HEK293 (cell line): ENCODE measurements at regions not wholly inside any gene's neighbourhood (a gene's known extent, or its start where the extent isn't known, plus 50 kb on each side); places are given as distances from the start of the nearest gene placed in this dataset.
"Not testable (repeated sequence)": the region's sequence is repeated elsewhere in the genome, so short reads cannot be mapped to it uniquely, and the experiment has no call there.

Experiments used
- CTCF ChIA-PET: fragments of 350-600 bp; formaldehyde crosslinking; extraction: SDS; loops from one replicate; lab custom pipeline; 2021; ENCODE audit warnings: antibody characterized with exemption; lab: Yijun Ruan, JAX
- POLR2A ChIA-PET: fragments of 300-600 bp; formaldehyde crosslinking; extraction: SDS; loops from one replicate; lab custom pipeline; 2020; ENCODE audit warnings: antibody characterized with exemption, inconsistent platforms; lab: Yijun Ruan, JAX
- H3K27ac ChIP-seq: fragments of 200-500 bp; sonication (Bioruptor generic); 2 replicates; pipeline ENCODE4 v1.5.1; 2014; ENCODE audit warnings: low read depth, low read length, control low read depth, inconsistent platforms; ENCODE audit errors: extremely low read depth
- H3K36me3 ChIP-seq, 2 experiments: fragments of 200-500 bp in 1 of 2; sonication (Bioruptor generic) in 1 of 2; 1 replicate in 1 of 2; 2 replicates in 1 of 2; pipeline ENCODE4 v1.5.1; 2014 to 2017; ENCODE audit warnings: inconsistent platforms in 2 of 2, low read length in 2 of 2; ENCODE audit not compliant: control insufficient read depth in 2 of 2, insufficient read depth in 1 of 2
- H3K4me1 ChIP-seq: fragments of 200-500 bp; sonication (Bioruptor generic); 2 replicates; pipeline ENCODE4 v1.5.1; 2014; ENCODE audit warnings: mild to moderate bottlenecking, low read length, inconsistent platforms; ENCODE audit not compliant: control insufficient read depth, insufficient read depth
- H3K4me3 ChIP-seq: 2 replicates; pipeline ENCODE4 v1.5.1; 2011; ENCODE audit warnings: low read depth, mild to moderate bottlenecking, control low read depth, low read length, moderate library complexity
- H3K9me3 ChIP-seq: fragments of 200-500 bp; sonication (Bioruptor generic); 2 replicates; pipeline ENCODE4 v1.5.1; 2014; ENCODE audit warnings: low read depth, low read length, inconsistent platforms; ENCODE audit not compliant: control insufficient read depth, insufficient read depth
- GLIS2 ChIP-seq: fragments of 450-650 bp; formaldehyde crosslinking; IDR thresholded peaks from 2 replicates; pipeline ENCODE4 v1.5.1; 2016; ENCODE audit warnings: missing biosample characterization, missing genetic modification characterization
- HIC1 ChIP-seq: fragments of 450-650 bp; formaldehyde crosslinking; IDR thresholded peaks from 2 replicates; pipeline ENCODE4 v1.5.1; 2016; ENCODE audit warnings: missing biosample characterization, missing genetic modification characterization
- KLF17 ChIP-seq: fragments of 450-650 bp; formaldehyde crosslinking; IDR thresholded peaks from 2 replicates; pipeline ENCODE4 v1.5.1; 2016; ENCODE audit warnings: missing biosample characterization, missing genetic modification characterization
- SCRT1 ChIP-seq: fragments of 450-650 bp; formaldehyde crosslinking; IDR thresholded peaks from 2 replicates; pipeline ENCODE4 v1.5.1; 2016; ENCODE audit warnings: missing biosample characterization, missing genetic modification characterization, borderline replicate concordance
- SCRT2 ChIP-seq: fragments of 450-650 bp; formaldehyde crosslinking; IDR thresholded peaks from 2 replicates; pipeline ENCODE4 v1.5.1; 2016; ENCODE audit warnings: missing biosample characterization, missing genetic modification characterization
- SETDB1 ChIP-seq: IDR thresholded peaks from one replicate; pipeline ENCODE4 v1.6.1; 2017; ENCODE audit warnings: mild to moderate bottlenecking, low read length, moderate library complexity, mixed read lengths; ENCODE audit not compliant: insufficient read length
- ZNF146 ChIP-seq: fragments of 450-650 bp; formaldehyde crosslinking; IDR thresholded peaks from 2 replicates; pipeline ENCODE4 v1.5.1; 2016; ENCODE audit warnings: missing biosample characterization, missing genetic modification characterization
- ZNF184 ChIP-seq: fragments of 450-650 bp; IDR thresholded peaks from 2 replicates; pipeline ENCODE4 v1.5.1; 2018; ENCODE audit warnings: missing biosample characterization, mild to moderate bottlenecking, missing genetic modification characterization
- ZNF26 ChIP-seq: fragments of 450-650 bp; formaldehyde crosslinking; IDR thresholded peaks from 2 replicates; pipeline ENCODE4 v1.5.1; 2016; ENCODE audit warnings: missing biosample characterization, missing genetic modification characterization
- ZNF449 ChIP-seq: fragments of 450-650 bp; formaldehyde crosslinking; IDR thresholded peaks from 2 replicates; pipeline ENCODE4 v1.5.1; 2017; ENCODE audit warnings: missing biosample characterization, mild to moderate bottlenecking, missing genetic modification characterization, moderate library complexity
- ZNF629 ChIP-seq: fragments of 450-650 bp; formaldehyde crosslinking; IDR thresholded peaks from 2 replicates; pipeline ENCODE4 v1.5.1; 2017; ENCODE audit warnings: missing biosample characterization, missing genetic modification characterization
- ZNF776 ChIP-seq: fragments of 450-650 bp; formaldehyde crosslinking; IDR thresholded peaks from 2 replicates; pipeline ENCODE4 v1.5.0; 2017; ENCODE audit warnings: missing biosample characterization, missing genetic modification characterization, borderline replicate concordance
- ZSCAN16 ChIP-seq: fragments of 450-650 bp; formaldehyde crosslinking; IDR thresholded peaks from 2 replicates; pipeline ENCODE4 v1.5.1; 2016; ENCODE audit warnings: missing biosample characterization, missing genetic modification characterization

GRCh38 chr1:31488528-31488927 is 75.5 kb downstream of the SERINC2 start (continued):
- TF ChIP-seq ZNF449 (tag by site-specific recombination) (no peak), KLF17 (no peak), ZSCAN16 (tag by site-specific recombination) (no peak), ZNF629 (peak; percentile 67), SETDB1 (no peak)

- H3K27ac ChIP-seq, H3K4me3 ChIP-seq: not testable (repeated sequence)
- CTCF ChIA-PET = interaction anchor here (0.5 to 0.9 kb wide), 2 partner anchors 60 to 153 kb away, joined by 3 to 7 read pairs; no protein-coding TSS in a partner anchor
Observed at GRCh38 chr1:31489575-31489974, 76.6 kb downstream of the SERINC2 start.

GRCh38 chr1:31490596-31490995 is 77.6 kb downstream of the SERINC2 start:
- H3K36me3 ChIP-seq, POLR2A ChIA-PET, H3K4me3 ChIP-seq, H3K9me3 ChIP-seq, CTCF ChIA-PET, H3K4me1 ChIP-seq, H3K27ac ChIP-seq: not testable (repeated sequence)

More at GRCh38 chr1:31489575-31489974, 76.6 kb downstream of the SERINC2 start:
- H3K9me3 ChIP-seq, H3K4me1 ChIP-seq, H3K36me3 ChIP-seq, POLR2A ChIA-PET: not testable (repeated sequence)
- peak; percentile 65 for TF ChIP-seq SETDB1

GRCh38 chr1:31495351-31495750 is 81.0 kb upstream of the TINAGL1 start:
- POLR2A ChIA-PET, H3K27ac ChIP-seq, H3K4me1 ChIP-seq, H3K36me3 ChIP-seq, H3K4me3 ChIP-seq, H3K9me3 ChIP-seq, CTCF ChIA-PET: not testable (repeated sequence)
- peak; percentile 97 for TF ChIP-seq ZNF146

GRCh38 chr1:31495770-31496169 is 80.5 kb upstream of the TINAGL1 start:
- CTCF ChIA-PET = not testable (repeated sequence)
- 0 out of 2 replicates have a peak, but pooled peaks have one; percentile 38 for TF ChIP-seq ZNF184 (tag by site-specific recombination)
- 0 out of 2 replicates have a peak, but pooled peaks have one; percentile 72 for TF ChIP-seq SCRT1
- peak; percentile 84 for TF ChIP-seq SCRT2

GRCh38 chr1:31497601-31498000 is 78.7 kb upstream of the TINAGL1 start:
- CTCF ChIA-PET = no interaction called here

More at GRCh38 chr1:31495770-31496169, 80.5 kb upstream of the TINAGL1 start:
- H3K27ac ChIP-seq, H3K9me3 ChIP-seq, POLR2A ChIA-PET, H3K4me1 ChIP-seq, H3K36me3 ChIP-seq, H3K4me3 ChIP-seq: not testable (repeated sequence)

More at GRCh38 chr1:31497601-31498000, 78.7 kb upstream of the TINAGL1 start:
- H3K36me3 ChIP-seq = no peaks in the 10 kb centered on the region
- TF ChIP-seq ZNF26 (tag by site-specific recombination) = no peak
- TF ChIP-seq HIC1 (tag by site-specific recombination) = no peak
- no peak for TF ChIP-seq GLIS2 (tag by site-specific recombination)
- TF ChIP-seq ZNF776 (tag by site-specific recombination) = no peak
- TF ChIP-seq, all 188 proteins: peak for 0
- no peaks in the 10 kb centered on the region for H3K9me3 ChIP-seq
- H3K4me3 ChIP-seq = no peak overlapping the region
- no peak overlapping the region for H3K27ac ChIP-seq
- POLR2A ChIA-PET = no interaction called here
- no peaks in the 10 kb centered on the region for H3K4me1 ChIP-seq
